Activated CD8-positive, alpha-beta T cell treated with anti-CD3 and anti-CD28 coated beads for 36 hours (primary cell): ENCODE measurements at regions not wholly inside any gene's neighbourhood (a gene's known extent, or its start where the extent isn't known, plus 50 kb on each side); places are given as distances from the start of the nearest gene placed in this dataset.

Source experiments
- ATAC-seq: fragments of 200-7000 bp; cut with Tn5 transposase; one replicate; pipeline ENCODE4 v1.10.0; 2021; ENCODE audit warnings: mild to moderate bottlenecking, moderate library complexity
- CTCF ChIA-PET: fragments of 350-600 bp; sonication (Branson Sonifier 250); formaldehyde crosslinking; loops from one replicate; lab custom pipeline; 2021; ENCODE audit warnings: antibody characterized with exemption; lab: Charles Lee
- POLR2A ChIA-PET: fragments of 350-600 bp; sonication (Branson Sonifier 250); formaldehyde crosslinking; loops from one replicate; lab custom pipeline; 2021; ENCODE audit warnings: antibody characterized with exemption; lab: Charles Lee
- DNase-seq: peaks from one replicate; pipeline ENCODE4 v3.0.0-alpha.2; 2020
- H3K27ac Mint-ChIP-seq: one replicate; pipeline ENCODE4 v1.8.0; 2021; ENCODE audit warnings: mild to moderate bottlenecking, mixed read lengths
- H3K27me3 Mint-ChIP-seq: one replicate; pipeline ENCODE4 v1.8.0; 2021; ENCODE audit warnings: mixed read lengths
- H3K36me3 Mint-ChIP-seq: one replicate; pipeline ENCODE4 v1.8.0; 2021; ENCODE audit warnings: low read depth, mixed read lengths
- H3K4me1 Mint-ChIP-seq: one replicate; pipeline ENCODE4 v1.8.0; 2021; ENCODE audit warnings: low read depth, mixed read lengths
- H3K4me3 Mint-ChIP-seq: one replicate; pipeline ENCODE4 v1.8.0; 2021; ENCODE audit warnings: mild to moderate bottlenecking, moderate library complexity, mixed read lengths
- H3K9me3 Mint-ChIP-seq: one replicate; pipeline ENCODE4 v1.8.0; 2021; ENCODE audit warnings: mixed read lengths
- CTCF ChIP-seq: fragments of 200-600 bp; IDR thresholded peaks from one replicate; pipeline ENCODE4 v1.8.0; 2022; ENCODE audit warnings: antibody characterized with exemption, mild to moderate bottlenecking
- intact Hi-C: fragments of 100-400 bp; cut with micrococcal nuclease; formaldehyde crosslinking; loops from one replicate; pipeline ENCODE4 v1.10.0; 2022

DNA sequence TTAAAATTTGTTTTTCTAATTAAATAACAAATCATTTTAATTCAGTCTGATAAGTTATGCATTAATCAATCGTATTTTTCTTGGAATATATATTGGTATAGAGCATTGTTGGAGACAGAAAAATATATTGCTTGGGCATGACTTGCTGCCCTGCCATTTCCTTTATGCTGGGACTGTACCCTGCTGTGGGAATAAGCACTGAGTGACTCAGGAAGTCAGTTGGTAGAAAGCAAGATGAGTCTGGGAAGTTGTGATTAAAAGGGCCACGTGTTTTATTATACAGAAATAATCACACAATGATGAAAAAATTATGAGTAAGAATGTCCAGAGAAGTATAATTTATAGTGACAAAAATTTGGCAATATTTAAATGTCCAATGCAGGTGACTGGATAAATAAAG, 139.5 kb downstream of the KIF18A start:
- Mint-ChIP-seq H3K27ac (no peak overlapping the region), H3K27me3 (no peaks in the 10 kb centered on the region), H3K4me1 (no peaks in the 10 kb centered on the region), H3K4me3 (no peak overlapping the region), H3K36me3 (no peaks in the 10 kb centered on the region), H3K9me3 (no peaks in the 10 kb centered on the region)
- POLR2A ChIA-PET = no interaction called here
- CTCF ChIA-PET = no interaction called here
- DNase-seq = no peak
- intact Hi-C loops = no loop called here
- no peak for ATAC-seq
- no peak for TF ChIP-seq CTCF

DNA sequence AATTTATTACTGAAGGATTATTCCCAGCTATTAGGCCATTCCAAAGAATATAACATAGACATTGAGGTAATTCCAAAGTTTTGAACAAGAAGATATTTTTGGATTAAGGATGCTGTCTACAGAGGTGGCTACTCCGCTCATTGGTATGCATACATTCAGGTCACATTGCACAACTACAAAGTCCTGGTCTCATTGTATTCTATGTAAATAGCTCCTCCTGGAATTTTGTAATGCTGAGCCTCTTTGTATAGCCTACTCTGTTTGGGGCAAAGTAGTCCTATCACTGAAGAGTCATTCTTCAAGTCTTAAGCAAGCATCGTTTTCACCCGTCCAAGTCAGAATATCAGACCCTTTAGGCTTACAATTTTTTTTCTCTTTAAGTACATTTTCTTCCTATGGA, 142.4 kb downstream of the KIF18A start:
- peaks cover under 1% of the 10 kb centered on the region for H3K27me3 Mint-ChIP-seq
- POLR2A ChIA-PET = no interaction called here

GRCh38 chr11:27963370-27963769, 144.6 kb downstream of the KIF18A start:
- intact Hi-C loops = no loop called here

More for the DNA sequence above, 142.4 kb downstream of the KIF18A start:
- no peaks in the 10 kb centered on the region for H3K4me1 Mint-ChIP-seq
- H3K36me3 Mint-ChIP-seq = no peaks in the 10 kb centered on the region
- ATAC-seq (no peak), DNase-seq (no peak)
- no peak overlapping the region for H3K27ac Mint-ChIP-seq
- CTCF ChIA-PET = interaction anchor here (0.9 kb wide), 1 partner anchor 17 kb away, joined by 3 read pairs; no protein-coding TSS in a partner anchor
- no peak for TF ChIP-seq CTCF
- intact Hi-C loops = no loop called here
- H3K4me3 Mint-ChIP-seq = no peak overlapping the region
- peaks cover under 1% of the 10 kb centered on the region for H3K9me3 Mint-ChIP-seq

DNA sequence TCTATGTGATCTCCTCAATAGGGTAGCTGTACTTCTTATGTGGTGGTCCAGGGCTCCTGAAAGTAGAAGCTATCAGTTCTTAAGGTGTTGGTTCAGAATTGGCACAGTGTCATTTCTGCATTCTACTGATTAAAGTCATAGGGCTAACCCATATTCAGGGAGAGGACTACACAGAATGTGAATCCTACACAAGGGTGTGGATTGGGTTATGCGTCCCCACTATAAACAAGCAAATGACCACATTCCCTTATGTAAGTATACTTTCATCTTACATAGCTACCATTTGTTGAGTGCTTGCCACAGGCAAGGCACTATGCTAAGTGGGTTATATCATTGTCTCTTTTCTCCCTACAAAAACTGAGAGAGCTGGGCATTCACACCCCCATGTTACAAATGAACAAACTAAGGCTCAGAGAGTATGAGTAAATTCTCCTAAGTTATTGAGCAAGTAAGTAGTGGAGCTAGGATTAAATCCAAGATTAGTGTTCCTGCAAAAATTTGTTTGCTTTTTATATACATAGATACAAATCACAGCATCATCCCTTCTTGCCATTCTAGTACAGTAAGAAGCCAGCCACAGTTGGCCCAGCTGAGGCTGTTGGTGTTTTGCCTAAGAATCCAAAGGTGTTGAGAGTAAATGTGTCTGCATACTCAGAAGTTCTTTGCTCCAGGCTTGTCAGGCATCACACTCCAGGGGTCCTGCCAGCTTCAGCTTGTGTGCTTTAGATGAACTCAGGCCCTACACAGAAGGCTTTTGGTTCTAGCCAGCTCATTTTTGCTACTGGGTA, 157.8 kb downstream of the KIF18A start:
- POLR2A ChIA-PET = no interaction called here
- no peak for ATAC-seq
- intact Hi-C loops = no loop called here
- no peaks in the 10 kb centered on the region for H3K4me1 Mint-ChIP-seq
- no peaks in the 10 kb centered on the region for H3K9me3 Mint-ChIP-seq
- peaks cover 2% of the 10 kb centered on the region for H3K27me3 Mint-ChIP-seq
- no peak for DNase-seq
- H3K36me3 Mint-ChIP-seq = no peaks in the 10 kb centered on the region
- CTCF ChIA-PET = no interaction called here
- no peak for TF ChIP-seq CTCF
- H3K4me3 Mint-ChIP-seq = no peak overlapping the region
- H3K27ac Mint-ChIP-seq = no peak overlapping the region

More at GRCh38 chr11:27963370-27963769, 144.6 kb downstream of the KIF18A start:
- TF ChIP-seq CTCF = no peak
- no peaks in the 10 kb centered on the region for H3K4me1 Mint-ChIP-seq
- no peak overlapping the region for H3K27ac Mint-ChIP-seq
- ChIA-PET POLR2A (no interaction called here), CTCF (no interaction called here)
- no peak overlapping the region for H3K4me3 Mint-ChIP-seq
- H3K36me3 Mint-ChIP-seq = no peaks in the 10 kb centered on the region
- peaks cover 1% of the 10 kb centered on the region for H3K9me3 Mint-ChIP-seq
- DNase-seq = no peak
- no peak for ATAC-seq
- peaks cover 1% of the 10 kb centered on the region for H3K27me3 Mint-ChIP-seq

DNA sequence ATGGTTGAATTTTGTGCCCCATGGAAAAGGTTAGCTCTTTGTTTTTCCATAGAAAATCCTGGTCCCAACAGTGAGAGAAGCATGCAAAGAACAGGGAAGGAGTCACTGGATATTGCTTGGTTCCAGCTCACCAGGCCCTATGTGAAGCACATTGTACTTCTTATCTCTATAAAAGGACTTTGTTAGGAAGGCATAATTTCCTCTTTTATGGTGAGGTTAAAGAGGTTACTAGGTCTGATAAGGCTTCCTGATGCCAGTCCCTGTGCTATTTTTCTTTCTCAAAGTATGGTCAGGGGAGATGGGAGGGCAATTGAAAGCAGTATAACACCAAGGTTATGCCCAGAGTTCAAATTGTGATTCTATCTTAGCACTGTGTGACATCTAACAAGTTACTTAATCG, 162.6 kb downstream of the KIF18A start:
- H3K27ac Mint-ChIP-seq = no peak overlapping the region
- intact Hi-C loops = no loop called here
- CTCF ChIA-PET = no interaction called here
- TF ChIP-seq CTCF = no peak
- POLR2A ChIA-PET = no interaction called here
- H3K36me3 Mint-ChIP-seq = no peaks in the 10 kb centered on the region
- DNase-seq (no peak), ATAC-seq (no peak)
- no peaks in the 10 kb centered on the region for H3K4me1 Mint-ChIP-seq
- H3K9me3 Mint-ChIP-seq = no peaks in the 10 kb centered on the region
- H3K4me3 Mint-ChIP-seq = no peak overlapping the region
- peaks cover 2% of the 10 kb centered on the region for H3K27me3 Mint-ChIP-seq
